SW480 (cell line): ENCODE measurements at regions not wholly inside any gene's neighbourhood (a gene's known extent, or its start where the extent isn't known, plus 50 kb on each side); places are given as distances from the start of the nearest gene placed in this dataset.
"Not testable (repeated sequence)": the region's sequence is repeated elsewhere in the genome, so short reads cannot be mapped to it uniquely, and the experiment has no call there.

Experiments used
- DNase-seq: peaks from one replicate; pipeline ENCODE4 v3.0.0-alpha.2; 2016; ENCODE audit warnings: low spot score

DNA sequence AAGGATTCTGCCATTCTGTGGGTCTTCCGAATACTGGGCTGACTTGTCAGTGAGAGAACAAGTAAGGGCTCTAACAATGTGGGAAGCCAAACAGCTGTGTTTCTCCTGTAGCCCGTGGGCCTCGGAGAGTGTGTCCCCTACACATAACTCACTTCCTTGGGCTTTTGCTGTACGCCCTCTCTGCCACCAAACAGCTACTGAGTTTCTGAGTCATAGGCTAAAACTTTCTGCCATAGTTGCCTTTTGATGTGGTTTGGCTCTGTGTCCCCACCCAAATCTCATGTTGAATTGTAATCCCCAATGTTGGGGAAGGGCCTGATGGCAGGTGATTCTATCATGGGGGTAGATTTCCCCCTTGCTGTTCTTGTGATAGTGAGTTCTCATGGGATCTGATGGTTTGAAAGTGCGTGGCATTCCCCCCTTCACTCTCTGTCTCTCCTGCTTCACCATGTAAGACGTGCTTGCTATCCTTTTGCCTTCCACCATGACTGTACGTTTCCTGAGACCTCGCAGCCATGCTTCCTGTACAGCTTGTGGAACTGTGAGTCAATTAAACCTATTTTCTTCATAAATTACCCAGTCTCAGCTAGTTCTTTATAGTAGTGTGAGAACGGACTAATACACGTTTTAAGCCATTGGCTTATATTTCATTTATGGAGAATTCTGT is 194.8 kb upstream of the HMCN1 start:
- peak; percentile 11 for DNase-seq

DNA sequence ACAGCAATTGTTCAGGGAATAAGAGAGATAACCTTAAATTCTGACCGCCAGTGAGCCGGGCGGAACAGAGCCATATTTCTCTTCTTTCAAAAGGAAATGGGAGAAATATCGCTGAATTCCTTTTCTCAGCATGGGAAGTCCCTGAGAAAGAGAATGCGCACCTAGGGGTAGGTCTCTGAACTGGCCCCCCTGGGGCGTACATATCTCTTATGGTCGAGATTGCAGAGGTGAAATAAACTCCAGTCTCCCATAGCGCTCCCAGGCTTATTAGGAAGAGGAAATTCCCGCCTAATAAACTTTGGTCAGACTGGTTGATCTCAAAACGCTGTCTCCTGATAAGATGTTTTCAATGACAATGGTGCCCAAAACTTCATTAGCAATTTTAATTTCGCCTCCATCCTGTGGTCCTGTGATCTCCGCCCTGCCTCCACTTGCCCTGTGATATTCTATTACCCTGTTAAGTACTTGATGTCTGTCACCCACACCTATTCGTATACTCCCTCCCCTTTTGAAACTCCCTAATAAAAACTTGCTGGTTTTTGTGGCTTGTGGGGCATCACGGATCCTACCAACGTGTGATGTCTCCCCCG is 195.8 kb upstream of the HMCN1 start:
- DNase-seq, result not testable (repeated sequence)

DNA sequence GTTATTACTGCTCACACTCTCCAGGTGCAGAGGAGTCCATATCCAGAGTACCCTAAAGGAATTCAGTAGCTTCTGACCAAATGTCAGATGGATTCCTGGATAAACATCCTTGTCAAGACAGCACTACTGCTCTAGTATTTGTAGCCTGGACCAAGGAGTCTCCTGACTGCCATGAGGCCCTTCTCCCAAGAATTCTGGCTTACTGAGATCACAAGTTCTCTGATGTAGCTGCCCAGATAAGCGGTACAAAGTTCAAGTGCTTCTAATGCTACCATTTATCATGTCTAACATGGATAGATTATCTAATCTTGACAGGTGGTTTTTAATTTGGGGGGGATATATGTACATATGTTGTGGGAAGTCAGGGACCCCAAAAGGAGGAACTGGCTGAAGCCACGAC is 196.6 kb upstream of the HMCN1 start:
- DNase-seq, result no peak

DNA sequence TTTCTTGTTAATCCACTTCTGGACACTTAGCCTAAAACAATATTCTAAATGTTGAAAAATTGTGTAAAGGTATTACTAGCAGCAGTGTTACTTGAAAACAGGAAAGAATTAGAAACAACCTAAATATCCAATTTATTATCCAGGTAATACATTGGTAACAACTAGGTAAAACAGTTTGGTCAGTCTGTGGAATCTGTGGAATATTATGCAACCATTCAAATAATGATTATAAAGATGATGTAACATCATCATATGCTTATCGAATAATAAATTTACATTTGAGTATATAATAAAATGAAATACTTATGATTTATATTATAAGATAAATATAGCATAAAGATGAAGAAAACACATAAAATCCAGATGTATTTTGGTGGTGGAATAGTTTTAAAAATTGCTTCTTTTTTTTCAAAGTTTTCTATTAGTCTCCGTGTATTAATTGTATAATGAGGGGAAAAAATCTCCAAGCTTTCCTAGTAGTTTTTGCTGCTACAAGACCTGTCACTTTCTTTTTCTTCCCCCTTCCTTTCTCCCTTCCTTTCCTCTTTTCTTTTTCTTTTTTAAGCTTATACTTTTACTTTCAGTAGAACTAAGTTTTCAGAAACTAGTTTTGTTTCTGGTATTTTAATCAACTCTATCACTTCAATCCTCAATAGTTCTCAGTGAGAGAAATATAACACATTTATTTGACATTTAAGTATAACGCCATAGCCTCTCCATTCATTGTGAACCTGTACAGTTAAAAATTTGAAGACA is 197.8 kb upstream of the HMCN1 start:
- DNase-seq, result no peak

DNA sequence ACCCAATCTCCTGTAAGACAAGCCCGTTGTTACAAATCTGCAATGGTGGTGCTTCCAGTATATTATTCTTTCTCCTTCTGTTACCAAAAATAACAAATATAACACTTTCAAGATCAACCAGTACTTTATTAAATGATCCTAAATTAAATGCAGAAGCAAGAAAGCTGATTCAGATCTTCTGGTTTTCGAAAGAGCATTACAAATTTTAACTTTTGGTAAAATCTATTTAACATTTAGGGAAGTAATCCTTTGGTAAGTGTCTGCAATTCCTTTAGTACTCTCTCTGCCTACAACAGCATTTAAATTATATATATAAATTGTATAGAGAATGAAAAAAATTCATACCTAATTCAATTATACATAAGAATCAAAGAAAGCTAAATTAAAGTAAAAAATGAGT is 198.6 kb upstream of the HMCN1 start:
- DNase-seq, result no peak

DNA sequence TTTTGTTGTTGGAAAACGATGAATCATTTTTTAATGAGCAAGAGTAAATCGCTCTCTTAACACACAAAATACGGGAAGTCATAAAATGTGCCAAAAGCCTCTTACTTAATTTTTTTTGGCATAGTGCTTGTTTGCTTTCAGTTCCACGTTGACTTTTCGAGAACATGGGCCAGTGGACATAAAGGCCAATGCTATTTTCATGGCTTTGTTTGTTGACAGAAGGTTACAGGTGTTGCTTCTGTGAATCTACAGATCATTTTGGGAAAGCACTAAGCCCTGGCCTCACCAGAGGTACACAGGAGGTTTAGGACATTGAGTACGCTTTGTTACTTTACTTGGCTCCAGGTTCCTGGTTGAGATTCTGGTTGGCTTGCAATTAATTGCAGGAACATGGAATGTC is 199.4 kb upstream of the HMCN1 start:
- DNase-seq, result no peak

DNA sequence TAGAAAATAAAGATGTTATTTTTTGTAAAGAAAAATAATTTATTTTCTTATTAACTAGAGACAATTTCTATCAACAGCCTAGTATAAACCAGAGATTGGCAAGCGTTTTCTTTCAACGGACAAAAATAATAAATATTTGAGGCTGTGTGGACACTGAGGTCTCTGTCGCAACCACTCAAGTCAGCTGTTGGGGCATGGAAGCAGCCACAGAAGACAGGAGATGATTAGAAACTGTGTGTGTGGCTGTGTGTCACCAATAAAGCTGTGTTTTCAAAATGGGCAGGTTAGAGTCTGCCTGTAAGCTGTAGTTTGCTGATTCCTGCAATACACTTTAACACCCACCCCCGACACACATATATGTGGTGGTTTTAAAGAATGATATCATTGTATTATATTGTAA is 200.6 kb upstream of the HMCN1 start:
- DNase-seq, result no peak

DNA sequence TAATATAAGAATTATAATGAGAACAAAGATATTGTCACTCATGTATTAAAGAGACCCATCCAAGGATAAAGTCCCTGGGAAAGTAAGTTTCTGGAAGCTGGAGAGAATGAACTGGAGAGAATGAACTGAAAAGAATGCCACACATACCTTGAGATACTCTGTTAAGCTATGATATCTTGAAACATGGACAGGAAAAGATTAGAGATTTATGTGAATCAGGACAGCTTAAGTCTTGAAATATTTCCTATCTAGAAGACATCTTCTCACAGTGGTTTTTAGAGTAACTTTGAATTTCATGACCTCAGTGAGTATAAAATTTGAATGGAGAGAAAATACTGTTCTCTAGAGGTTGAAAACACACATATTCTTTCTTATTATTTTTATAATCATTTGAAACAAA is 201.3 kb upstream of the HMCN1 start:
- DNase-seq, result no peak

DNA sequence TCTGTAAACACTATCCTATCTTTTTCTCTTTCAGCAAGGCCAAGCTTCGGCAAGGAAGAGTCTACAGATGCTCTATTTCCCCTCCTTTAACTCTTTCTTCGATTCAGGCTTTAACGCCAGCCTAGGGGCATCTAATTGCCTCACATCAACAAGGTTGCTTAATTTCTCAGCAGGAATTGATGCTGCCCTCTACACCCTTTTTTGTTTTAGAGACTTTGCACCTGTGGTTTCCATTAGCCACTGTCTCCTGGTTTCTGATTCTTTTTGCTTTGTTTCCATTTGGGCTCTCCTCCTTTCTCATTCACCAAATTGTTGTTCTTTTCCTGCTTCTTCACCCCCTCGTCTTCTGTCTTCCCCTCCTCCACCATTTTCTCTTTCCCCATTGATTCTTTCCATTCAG is 202.4 kb upstream of the HMCN1 start:
- no peak for DNase-seq

DNA sequence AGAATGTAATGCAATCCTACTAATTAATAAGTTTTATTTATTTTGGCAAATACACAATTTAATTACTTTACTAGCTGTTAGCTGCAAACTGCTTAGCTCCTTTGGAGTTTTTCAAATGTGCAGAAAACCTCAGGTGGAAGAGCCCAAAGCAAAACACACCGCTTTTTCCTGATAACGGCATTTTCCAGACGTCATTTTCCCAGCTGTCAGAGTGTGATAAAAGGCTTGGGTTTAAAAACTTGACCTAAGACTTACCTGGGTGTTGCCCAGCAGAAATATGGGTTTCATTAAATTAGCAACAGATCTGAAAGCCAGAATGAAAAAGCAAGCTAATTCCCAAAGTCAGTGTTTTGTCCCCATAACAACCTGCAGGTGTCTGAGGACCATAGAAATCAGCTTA is 204.0 kb upstream of the HMCN1 start:
- no peak for DNase-seq

DNA sequence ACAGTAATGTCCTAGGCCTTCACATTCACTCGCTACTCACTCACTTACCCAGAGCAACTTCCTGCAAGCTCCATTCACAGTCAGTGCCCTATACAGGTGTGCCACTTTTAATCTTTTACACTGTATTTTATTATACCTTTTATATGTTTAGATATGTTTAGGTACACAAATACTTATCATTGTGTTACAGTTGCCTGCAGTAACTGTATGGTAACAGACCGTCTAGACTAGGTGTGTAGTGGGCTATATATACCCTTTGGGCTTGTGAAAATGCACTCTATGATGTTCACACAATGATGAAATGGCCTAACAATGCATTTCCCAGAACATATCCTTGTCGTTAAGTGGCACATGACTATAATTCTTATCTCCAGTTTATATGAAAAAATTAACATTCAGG is 204.5 kb upstream of the HMCN1 start:
- DNase-seq, result no peak

DNA sequence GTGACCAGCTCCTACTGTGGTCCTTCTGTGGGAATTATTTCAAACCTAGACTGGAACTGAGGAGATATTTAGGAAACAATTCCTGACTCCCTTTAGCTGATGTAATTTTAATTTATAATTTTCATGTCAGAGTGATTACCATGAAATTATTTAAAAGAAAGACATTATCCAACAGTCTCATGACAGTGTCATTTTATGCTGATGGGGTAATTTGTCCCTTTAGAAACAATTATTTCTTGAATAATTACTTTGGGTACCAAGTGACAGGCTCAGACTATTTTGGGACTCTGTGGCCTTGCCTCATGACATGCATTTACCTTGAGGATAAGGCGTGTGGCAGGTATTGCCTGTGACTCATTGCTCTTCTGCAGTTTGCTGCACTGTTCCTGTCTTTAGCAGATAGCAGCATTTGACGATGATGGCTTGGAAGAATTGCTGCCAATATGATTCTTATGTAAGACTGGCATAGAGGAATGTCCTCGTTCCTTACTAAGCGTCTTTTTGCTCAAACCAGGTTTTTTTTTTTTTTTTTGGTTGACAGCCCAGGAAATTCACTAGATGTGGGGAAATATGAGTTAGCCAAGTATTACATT is 206.0 kb upstream of the HMCN1 start:
- DNase-seq, result no peak

DNA sequence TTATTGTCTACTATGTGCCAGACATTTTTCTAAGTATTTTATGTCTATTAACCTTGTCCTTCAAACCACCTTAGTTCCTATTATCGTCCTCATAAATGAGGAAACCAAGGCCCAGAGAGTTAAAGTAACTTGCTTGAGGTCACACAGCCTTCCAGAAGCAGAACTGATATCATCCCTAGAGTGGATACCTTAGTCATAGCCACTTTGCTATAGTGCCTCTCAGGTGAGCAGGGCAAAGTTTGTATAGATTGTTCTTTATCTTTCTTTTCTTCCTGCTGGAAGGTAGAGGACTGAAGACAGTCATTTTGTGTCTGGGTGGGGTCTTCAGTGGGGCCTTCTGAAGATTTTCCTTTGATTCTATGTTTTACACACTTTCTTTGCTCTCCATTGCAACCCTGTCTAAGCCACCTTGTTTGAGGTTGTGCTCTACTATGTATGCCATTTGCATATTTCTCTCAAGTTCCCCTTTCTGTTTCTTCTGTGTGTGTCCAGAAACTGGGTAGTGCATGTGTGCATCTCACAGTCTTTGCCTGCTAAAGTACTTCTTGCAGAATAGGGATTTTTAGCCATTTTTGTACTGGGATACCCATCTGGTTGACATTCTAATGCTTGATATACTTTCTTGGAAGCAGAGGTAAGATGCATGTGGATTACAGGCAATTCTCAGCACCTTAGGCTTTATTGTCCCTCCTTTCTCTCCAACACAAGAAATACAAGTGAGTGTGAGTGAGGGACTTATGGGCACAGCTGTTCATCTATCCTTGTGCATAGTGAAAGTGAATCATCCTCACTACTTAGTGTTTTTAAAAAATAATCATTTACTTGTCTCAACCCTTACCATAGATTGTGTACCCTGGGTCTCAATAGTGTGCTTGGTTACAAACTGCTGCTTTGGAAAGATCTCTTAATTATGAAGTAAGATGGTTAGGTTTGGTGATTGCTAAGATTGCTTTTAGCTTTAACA is 207.6 kb upstream of the HMCN1 start:
- no peak for DNase-seq

DNA sequence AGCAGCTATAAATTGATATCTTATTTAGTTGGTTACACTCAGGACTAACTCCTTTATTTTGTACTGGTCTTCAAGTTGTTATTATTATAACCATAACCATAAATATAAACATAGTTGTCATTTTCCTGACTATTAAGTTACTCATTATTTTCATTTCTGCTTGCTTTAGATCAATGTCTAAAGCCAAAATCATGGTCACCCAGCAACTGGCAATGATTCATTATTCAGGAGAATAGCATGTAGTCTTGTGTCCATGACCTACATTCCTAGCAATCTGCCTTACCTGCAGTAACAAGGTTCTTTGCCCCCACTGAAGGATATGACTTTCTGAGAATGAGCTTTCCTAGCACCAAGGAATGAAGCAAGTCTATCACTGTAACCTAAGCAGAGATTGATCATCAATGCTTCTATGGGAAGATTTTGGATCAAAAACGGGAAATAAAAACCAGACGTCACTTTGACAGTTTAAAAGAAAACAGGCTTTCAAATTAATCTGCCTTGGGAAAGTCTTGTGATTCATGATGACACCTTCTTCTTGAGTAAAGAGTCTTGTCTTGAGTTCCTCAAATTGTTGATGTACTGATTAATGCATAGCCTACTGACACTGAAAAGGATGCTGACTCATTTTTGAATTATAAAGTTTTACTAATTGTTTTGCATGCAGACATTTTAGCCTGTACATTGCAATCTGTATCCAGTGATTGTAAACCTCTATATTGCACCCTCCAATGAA is 203.3 kb upstream of the IVNS1ABP start:
- DNase-seq, result no peak

DNA sequence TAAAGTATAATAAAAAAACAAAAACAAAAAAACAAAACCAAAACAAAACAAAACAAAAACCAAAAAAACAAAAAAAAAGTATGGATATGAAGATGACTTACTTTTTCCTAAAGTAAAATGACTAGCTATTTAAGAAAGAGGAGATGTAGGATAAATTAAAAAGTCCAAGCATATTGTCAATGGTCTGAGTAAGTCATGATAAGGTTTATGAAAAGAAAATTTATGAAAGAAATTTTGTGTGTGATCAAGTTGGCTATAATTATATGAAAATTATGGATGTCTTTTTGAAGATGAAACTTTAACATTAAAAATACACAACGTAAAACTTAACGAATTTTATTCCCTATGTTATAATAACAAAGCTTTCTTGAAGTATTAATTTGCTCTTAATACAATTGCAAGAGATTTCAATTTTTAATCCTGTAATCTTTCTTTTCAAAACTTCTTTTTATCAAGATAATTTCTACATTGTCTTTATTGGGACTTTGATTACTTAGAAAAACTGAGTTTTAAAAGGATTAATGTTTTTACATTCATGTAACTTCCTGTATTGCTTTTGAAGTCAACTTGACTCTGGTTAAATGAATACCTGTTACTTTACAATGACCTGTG is 200.9 kb upstream of the IVNS1ABP start:
- DNase-seq, result no peak

DNA sequence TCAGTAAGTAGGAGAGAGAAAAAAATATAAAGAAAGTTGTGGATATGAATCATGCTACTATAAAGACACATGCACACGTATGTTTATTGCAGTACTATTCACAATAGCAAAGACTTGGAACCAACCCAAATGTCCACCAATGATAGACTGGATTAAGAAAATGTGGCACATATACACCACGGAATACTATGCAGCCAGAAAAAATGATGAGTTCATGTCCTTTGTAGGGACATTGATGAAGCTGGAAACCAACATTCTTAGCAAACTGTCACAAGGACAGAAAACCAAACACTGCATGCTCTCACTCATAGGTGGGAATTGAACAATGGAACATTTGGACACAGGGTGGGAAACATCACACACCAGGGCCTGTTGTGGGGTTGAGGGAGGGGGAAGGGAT is 200.3 kb upstream of the IVNS1ABP start:
- not testable (repeated sequence) for DNase-seq

DNA sequence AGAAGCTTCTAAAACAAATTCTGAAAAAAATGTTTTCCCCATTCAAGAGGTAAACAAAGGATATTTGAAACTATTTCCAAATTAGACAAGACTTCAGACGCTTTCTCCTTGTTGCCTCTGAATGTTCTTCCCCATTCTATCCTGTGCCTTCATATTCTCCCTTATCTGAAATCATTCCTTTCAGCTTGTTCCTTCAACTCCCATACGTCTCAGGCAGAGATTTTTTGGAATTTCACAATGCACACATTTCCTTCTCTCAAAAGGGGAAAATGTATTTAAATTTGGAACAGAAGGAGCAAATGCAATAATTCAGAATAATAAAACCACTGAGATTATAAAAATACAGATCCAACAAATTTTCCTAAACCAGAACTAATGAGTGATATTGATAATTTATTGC is 198.7 kb upstream of the IVNS1ABP start:
- DNase-seq, result no peak

DNA sequence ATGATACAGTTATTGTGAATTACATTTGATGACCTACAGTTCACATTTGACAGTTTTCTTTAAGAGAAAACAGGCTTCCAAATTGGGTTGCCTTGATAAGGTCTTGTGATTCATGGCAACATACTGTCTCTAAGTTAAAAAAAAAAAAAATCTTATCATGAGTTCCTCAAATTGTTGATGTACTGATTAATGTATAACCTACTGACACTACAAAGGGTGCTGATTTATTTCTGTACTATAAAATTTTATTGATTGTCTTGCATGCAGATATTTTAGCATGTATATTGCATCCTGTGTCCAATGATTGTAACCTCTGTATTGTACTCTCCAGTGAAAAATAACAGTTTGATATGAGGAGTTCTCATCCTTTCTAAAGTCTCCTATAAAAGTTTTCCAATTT is 197.3 kb upstream of the IVNS1ABP start:
- no peak for DNase-seq

DNA sequence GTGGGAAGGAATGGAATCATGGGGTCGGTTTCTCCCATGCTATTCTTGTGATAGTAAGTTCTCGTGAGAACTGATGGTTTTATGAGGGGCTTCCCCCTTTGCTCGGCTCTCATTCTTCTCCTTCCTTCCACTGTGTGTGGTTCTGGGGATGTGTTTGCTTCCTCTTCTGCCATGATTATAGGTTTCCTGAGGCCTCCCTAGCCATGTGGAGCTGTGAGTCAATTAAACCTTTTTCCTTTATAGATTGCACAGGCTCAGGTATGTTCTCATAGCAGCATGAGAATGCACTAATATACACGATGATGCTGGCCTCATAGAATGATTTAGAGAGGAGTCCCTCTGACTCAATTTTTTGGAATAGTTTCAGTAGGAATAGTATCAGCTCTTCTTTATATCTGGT is 195.4 kb upstream of the IVNS1ABP start:
- no peak for DNase-seq

DNA sequence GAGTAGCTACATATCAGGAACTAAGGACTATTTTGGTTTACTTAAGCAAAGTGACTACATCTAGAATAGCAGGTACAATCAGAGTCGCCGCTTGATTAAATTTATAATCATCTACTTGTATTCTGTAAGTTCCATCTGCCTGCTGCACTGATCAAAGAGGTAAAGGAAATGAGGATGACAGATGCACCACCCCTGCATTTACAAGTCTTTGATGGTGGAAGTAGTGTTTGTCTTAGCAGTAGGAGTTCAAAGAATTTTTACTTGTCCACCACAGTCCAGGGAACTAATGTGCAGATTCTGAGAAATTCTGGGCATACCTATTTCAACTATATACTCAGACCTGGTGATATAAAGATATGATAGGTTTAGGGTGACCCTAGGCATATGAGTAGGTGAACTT is 184.1 kb upstream of the IVNS1ABP start:
- peak; percentile 39 for DNase-seq
